GM18507 (cell line): ENCODE measurements at regions not wholly inside any gene's neighbourhood (a gene's known extent, or its start where the extent isn't known, plus 50 kb on each side); places are given as distances from the start of the nearest gene placed in this dataset.
"Not testable (repeated sequence)": the region's sequence is repeated elsewhere in the genome, so short reads cannot be mapped to it uniquely, and the experiment has no call there.

ENCODE experiments used
- DNase-seq: peaks from one replicate; pipeline ENCODE4 v3.0.0; 2011; ENCODE audit warnings: low read depth; ENCODE audit not compliant: insufficient read length; ENCODE audit errors: extremely low spot score
- FAIRE-seq: peaks from 2 replicates; lab custom pipeline; 2011; peaks lifted over from hg19 to GRCh38; lab: Jason Lieb, UNC

DNA sequence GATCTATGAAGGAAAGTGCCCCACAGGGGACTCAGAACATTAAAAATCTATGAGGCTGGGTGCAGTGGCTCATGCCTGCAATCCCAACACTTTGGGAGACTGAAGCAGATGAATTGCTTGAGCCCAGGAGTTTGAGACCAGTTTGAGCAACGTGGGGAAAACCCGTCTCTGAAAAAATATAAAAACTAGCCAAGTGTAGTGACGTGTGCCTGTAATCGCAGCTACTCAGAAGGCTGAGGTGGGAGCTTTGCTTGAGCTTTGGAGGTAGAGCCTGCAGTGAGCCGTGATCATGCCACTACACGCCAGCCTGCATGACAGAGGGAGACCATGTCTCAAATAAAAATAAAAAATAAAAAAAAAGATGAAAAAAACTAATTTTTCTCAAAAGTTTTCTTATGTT lies 1070.6 kb downstream of the PCDH9 start:
- FAIRE-seq (no peak), DNase-seq (no peak)

DNA sequence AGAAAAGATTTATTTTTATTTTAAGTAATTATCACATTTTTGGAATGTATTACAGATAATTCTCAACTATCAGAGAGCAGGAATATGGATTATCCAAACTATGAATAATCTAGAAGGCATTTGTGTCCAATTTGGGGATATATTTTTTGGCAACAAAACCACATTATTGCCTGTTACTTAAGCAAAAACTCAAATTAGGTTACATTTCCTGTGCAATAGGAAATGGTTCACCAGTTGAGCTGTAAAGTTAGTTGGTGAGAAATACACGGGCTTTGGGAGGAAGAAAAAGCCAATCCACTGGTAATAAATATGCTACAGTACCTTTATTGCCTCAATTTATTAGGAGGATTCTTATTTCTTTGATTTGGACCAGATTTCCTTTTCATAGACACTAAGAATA lies 1075.2 kb downstream of the PCDH9 start:
- DNase-seq: no peak
- no peak for FAIRE-seq

DNA sequence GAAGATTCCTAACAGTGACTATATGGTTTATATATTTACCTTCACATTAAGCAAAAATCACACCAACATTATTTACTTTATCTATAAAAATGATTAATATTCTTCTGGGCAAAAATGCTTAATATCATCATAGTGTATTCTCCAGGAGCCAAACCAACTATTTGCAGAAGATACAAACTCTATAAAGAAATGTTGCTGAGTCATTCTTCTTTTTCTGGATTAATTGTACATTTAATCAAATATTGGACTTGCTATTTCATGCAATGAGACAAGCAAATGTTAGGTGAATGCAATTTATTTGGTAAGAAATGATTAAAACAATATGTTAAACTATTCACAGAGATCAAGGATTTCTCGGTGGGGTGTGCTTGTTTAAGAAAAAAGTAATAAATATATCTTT lies 1075.8 kb downstream of the PCDH9 start:
- FAIRE-seq: no peak
- DNase-seq: no peak

DNA sequence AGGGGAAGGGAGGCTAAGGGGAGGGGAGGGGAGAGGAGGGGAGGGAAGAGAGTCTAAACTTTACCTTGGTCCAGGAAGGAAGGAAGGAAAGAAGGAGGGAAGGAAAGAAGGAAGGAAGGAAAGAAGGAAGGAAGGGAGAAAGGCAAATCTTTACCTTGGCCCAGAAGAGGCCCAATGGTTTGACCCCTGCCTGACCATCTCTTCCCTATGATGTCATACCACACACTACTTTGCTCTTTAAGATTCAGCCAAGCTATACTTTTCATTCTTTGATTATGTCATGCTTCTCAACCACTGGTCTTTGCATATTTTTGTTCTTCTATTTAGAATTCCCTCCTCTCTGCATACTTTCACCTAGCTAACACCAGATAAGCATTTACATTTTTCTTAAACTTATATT lies 1077.5 kb downstream of the PCDH9 start:
- DNase-seq: no peak
- no peak for FAIRE-seq

DNA sequence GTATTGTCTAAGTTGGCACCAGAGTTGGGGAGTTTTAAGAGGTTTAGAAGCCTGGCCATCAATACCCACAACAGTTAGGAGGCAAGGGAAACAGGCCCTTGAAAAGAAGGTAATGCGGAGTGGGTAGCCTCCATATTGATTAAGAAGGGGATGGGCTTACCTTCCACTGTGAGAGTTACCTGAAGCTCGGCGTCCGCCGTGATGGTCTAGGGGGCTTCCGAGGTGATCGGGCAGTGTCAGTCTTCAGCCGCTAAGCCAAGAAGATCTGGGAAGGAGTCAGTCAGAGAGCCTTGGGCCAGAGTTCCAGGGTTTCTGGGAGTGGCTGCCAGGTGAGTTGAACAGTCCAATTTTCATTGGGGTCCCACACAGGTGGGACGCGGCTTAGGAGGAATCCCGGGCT lies 1085.8 kb downstream of the PCDH9 start:
- not testable (repeated sequence) for FAIRE-seq, DNase-seq

DNA sequence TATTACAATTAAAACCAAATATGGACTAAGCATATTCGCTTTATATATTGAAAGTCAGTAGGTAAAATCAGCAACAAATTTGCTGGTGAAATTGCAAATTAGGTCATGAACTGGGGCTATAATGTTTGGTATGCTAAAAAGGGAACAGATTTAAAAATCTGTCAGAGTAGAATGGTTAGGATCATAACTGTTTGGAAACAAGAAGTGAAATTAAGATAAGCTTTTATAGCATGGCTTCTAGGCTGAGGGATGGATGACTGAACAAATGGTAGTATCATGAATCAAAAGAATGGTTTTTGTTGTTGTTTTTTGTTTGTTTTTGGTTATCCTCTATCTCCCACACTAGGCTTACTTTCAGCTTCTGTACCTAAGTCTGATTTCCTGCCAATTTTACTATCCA lies 1090.4 kb downstream of the PCDH9 start:
- peak; percentile 56 for FAIRE-seq
- DNase-seq: no peak

DNA sequence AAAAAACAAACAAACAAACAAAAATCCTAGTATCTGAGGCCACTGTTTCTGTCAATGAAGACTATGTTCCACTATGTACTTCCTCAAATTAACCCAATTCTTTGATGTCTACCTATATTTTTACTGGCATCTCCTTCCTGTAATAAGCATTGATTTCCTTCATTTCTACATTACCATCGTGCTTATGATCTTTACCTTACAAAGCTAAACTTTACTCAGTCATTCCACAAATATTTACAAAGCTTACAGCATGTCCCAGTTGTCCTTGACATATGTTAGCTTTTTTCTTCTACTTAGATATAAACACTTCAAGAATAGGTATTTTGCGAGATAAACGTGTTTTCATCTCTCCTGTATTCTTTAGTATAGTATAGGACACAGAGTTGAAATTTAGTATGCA lies 1090.9 kb downstream of the PCDH9 start:
- DNase-seq (no peak), FAIRE-seq (peak; percentile 29)

DNA sequence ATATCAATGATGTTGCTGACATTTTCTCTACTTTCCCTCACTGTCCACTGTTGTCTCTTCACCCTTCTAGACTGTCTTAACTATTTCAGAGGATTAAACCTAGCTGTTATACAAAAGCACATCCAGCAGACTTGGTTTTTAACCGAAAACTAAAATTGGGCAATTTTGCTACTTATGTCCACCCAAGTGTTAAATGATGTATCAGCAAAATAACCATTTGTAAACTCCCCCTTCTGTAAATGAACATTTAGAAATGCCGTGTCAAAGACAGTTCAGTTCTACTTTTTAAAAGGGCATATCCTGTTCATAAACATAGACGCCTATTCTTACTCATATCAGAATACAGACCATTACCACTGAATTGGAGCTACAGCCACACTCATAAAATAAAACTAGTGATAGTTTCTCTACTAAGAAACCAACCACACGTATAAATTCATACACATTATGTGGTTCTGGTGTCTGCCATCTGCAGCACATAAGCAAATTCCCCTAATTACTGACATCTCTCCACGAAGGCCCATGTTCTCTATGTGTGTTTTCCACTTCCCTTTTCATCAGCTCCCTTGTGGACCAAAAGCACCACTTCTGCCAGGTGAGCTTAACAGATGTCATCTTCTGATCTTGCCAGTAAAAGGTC lies 1091.8 kb downstream of the PCDH9 start:
- FAIRE-seq (peak; percentile 94), DNase-seq (peak; percentile 17)

DNA sequence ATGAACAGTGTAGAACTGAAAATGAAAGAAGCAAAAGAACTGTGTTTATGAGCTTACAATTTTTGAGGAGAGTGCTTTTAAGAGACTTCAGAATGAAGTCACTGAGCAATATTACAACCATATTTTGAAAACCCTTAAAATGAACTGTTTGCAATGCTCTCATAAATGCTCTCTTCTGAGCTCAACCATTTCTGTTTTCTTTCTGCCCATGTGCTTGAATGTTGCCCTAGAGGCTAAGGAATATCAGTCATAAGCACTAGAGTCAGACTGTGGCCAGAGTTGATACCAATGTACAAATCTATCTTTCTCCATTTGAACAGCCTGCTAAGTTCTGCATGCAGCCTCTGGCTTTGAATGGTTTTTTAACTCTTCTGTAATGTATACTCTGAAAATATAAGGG lies 1092.8 kb downstream of the PCDH9 start:
- FAIRE-seq (no peak), DNase-seq (no peak)

DNA sequence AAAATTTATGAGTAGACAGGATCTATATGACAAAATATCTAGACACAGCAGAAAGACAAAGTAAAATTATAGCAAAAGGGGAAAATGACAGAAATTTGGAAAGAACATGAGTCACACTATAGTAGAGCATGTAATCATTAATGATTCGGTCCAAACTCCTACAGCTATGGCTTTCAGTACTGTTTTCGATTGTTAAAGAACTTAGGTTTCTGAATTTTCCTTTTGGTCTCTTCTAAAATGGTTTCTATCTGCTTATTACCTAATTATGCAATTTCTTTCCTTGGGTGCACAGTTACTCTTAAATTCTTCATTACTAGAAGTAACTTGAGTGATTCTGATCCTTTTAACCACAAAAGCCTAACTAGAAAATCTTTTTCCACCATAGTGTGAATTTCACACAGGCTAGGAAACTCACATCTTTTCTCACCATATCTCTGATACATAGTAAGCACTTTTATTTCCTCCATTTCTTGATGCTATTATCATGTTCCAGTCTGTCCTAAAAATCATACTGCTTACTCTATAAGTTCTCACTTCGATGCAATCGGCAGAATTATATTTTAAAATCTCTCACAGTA lies 1101.4 kb downstream of the PCDH9 start:
- FAIRE-seq: peak; percentile 83

DNA sequence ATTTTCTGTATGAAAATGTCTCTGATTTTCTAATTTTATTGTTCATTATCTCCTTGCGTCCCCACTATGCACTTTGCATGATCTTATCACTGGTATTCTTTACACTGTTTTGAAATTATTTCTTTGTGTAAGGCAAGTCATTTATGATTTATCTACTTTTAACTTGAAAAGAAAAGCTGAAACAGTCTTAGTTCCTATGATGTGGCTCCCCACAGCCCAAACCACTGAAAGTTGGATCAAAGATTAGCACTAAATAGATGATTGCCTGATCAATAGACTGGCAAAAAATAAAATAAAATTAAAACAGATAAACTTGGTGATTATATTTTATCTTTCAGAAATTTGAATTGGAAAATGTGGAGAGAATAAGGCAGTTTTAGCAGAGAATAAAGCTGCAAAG lies 1101.9 kb downstream of the PCDH9 start:
- FAIRE-seq (peak; percentile 48), DNase-seq (no peak)

More for the DNA sequence above, 1101.4 kb downstream of the PCDH9 start:
- DNase-seq: peak; percentile 7

DNA sequence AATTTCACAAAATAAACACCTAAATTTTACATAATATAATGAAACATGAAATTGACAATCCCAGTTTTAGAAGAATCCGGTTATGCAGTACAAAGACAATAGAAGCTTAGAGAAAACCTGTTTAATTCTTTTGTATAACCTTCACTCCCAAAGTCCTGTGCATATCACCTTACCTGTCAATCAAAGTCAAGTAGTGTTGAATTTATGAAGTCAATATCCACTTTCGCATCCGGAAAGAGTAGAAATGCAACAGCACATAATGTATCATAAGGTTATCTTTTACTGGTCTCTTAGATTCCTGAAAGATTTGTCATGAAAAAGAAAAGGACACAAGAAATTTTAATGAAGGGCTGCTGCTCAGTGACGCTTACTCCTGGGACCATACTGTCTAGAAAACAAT lies 1112.6 kb downstream of the PCDH9 start:
- DNase-seq (no peak), FAIRE-seq (no peak)

DNA sequence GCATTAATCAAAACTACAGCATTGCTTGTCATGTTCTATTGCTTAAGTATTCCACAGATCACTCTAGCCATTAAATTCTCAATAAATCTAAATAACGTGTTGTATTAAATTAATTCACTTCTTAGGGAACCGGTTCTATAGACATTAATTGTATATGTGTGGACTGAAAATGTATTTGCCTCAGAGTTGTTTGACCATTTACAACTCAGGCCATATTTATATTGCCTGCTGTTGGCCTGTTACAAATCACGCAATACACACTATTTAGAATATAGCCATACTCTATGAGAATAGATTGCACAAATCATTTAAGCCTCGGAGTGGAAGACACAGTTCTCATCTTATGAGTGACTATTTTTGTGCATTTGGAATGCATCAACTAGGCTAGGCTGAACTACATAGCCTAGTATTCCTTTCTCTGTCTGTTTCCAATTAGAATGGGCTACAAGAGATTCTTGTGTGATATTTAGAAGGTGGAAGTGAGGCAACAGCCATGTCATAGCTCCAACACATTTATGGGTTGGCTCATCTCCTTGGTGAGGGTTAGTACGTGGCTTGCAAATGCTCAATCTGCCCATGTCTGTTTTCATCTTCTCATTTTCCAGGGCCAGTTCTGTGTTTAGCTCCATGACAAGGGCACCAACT lies 1116.1 kb downstream of the PCDH9 start:
- FAIRE-seq: no peak
- DNase-seq: no peak

DNA sequence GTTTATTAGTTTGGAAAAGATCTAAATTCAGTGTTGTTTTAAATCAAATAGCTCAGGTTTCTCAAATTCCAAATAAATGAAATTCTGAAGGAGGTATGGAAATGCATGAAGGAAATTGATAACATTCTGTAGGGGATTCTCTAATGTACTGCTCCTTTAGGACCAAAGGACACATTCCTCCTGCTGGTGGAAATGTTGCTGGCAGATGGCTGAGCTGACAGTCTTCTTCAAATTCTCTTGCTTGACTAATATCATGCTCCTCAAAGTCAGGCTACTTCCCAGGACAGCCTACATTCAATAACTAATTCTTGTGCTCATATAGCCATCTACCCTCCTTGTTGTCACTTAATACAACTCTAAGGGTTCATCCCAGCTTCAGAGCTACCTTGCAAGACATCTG lies 1118.5 kb downstream of the PCDH9 start:
- no peak for DNase-seq

DNA sequence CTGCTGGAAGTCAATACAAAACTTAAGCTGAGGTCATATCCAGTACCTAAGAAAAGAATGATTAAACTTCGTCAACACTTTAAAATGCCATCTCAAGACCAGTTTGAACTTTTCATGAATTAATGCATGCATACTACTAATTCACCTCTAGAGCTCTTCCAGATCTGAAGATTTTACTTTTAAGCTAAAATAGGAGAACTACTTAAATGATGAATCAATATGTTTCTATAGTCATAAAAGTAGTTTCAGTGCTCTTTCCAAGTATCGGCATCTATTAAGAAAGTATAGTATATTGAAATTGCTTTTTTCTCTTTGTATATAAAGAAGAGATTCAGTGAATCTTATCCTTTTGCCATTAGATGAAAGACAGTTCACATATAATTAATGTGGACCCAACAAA lies 1123.9 kb downstream of the PCDH9 start:
- DNase-seq (no peak), FAIRE-seq (no peak)

More for the DNA sequence above, 1118.5 kb downstream of the PCDH9 start:
- no peak for FAIRE-seq

DNA sequence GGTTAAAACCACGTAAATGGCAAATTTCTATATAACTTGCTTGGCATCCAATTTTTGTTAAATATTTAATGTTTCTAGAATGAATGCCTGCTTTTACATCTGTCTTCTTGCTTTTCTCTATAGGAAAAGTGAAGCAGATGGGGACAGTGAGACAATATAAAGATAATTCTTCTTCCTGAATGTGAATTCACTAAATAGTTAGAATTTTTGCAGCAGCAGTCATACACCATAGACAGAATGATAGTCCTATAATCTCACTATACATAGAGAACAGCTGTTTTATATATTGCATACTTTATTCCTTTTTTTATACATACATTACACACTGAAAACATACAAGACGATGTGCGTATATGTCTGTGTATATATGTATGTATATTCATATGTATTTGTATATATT lies 1127.3 kb downstream of the PCDH9 start:
- FAIRE-seq: no peak

DNA sequence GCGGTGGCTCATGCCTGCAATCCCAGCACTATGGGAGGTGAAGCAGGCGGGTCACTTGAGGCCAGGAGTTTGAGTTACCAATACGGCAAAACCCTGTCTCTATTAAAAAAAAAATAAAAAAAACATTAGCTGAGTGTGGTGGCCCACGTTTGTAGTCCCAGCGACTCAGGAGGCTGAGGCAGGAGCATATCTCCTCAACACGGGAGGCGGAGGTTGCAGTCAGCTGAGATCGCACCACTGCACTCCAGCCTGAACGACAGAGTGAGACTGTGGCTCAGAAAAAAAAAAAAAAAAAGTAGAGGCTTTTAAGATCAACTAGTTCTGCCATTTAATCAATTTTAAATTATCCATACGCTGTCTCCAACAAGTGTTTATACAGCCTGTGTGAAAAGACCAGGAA lies 1130.3 kb downstream of the PCDH9 start:
- DNase-seq (no peak), FAIRE-seq (no peak)

More for the DNA sequence above, 1127.3 kb downstream of the PCDH9 start:
- DNase-seq: no peak

DNA sequence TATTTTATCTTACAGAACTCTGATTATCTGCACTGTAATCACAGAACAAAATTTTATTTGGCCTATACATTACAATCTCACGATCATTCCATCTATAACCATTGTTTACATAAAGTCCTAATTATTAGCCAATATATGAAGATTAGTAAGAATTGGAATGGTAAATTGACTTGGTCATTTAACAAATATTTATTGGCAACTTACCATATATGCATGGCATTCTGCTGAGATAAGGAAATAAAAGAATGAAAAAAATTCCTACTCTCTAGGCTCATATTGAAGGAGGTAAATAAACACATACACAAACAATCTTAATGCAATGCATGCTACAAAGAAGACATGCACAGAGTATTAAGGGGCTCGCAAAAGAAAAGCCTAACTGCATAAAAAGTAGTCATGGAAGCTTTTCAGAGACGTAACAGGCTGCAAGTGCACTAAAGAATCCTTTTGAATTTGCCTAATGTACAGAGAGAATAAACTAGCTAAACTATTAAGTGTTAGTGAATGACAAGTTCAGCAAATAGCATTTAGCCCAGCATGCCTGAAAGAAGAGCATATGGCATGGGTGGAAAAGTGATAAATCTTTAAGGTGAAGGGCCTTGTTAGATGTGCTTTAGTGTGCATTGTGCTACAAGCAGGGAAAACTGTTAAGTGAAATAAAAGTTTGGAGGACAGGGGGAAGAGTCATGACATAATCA lies 1131.1 kb downstream of the PCDH9 start:
- DNase-seq: no peak
- no peak for FAIRE-seq

DNA sequence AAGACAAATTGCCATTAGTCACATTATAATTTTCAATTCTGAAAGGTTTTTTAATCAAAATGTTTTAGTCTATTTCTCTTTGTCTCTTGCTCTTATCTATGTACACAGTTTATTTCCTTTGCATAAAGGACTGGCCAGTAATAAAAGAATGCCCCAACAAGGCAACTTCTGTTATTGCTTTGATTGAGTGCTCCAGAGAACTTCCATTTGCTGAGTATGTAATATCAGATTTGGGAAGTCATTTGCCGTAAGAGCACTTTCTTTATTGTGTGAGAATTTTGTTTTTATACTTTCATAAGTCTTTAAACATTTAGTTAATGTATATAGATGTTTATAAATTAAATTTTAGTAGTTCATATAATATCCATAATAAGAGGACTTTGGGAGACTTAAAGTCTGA lies 1140.4 kb downstream of the PCDH9 start:
- FAIRE-seq (no peak), DNase-seq (no peak)

DNA sequence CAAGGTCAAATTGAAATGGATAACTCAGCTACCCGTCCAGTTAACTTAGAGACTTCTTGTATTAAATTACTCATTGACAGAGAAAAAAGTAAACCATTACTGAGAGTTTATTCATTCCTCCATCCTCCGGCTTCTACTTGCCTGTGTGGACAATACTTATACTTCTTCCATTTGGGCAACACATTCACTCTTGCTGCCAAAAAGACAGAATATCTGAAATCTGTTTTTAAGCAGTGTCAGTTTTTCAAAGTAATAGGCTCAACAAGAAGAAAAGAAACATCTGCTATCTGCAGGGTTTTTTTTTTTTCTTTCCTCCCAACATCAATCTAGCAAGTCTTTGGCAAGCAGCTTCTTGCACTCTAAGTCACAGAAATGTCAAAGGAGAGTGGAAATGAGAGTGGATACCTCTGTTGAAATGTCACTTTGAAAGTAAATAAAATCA lies 1142.8 kb downstream of the PCDH9 start:
- FAIRE-seq (no peak), DNase-seq (no peak)
